Loucy (cell line): ENCODE measurements at regions not wholly inside any gene's neighbourhood (a gene's known extent, or its start where the extent isn't known, plus 50 kb on each side); places are given as distances from the start of the nearest gene placed in this dataset.

ENCODE experiments used
- H2AFZ ChIP-seq: fragments of 200-600 bp; sonication (generic); 2 replicates; pipeline ENCODE4 v1.6.0; 2016; ENCODE audit warnings: antibody characterized with exemption, mild to moderate bottlenecking, low read length, moderate library complexity
- H3F3A ChIP-seq: fragments of 200-600 bp; 2 replicates; pipeline ENCODE4 v1.6.0; 2016; ENCODE audit warnings: antibody characterized with exemption, low read depth, mild to moderate bottlenecking
- H3K27me3 ChIP-seq: fragments of 200-600 bp; sonication (generic); 2 replicates; pipeline ENCODE4 v1.6.1; 2014; ENCODE audit warnings: low read length, mild to moderate bottlenecking; ENCODE audit not compliant: insufficient read depth, poor library complexity, severe bottlenecking
- H3K36me3 ChIP-seq: fragments of 200-600 bp; sonication (generic); 2 replicates; pipeline ENCODE4 v1.6.1; 2016; ENCODE audit warnings: low read length; ENCODE audit not compliant: insufficient read depth
- H3K4me1 ChIP-seq: fragments of 200-600 bp; sonication (generic); 2 replicates; pipeline ENCODE4 v1.5.1; 2014; ENCODE audit warnings: low read length, mild to moderate bottlenecking; ENCODE audit not compliant: insufficient read depth, poor library complexity, severe bottlenecking
- H3K4me2 ChIP-seq: fragments of 200-600 bp; sonication (generic); 2 replicates; pipeline ENCODE4 v1.6.0; 2014; ENCODE audit warnings: antibody characterized with exemption, low read length, low read depth, mild to moderate bottlenecking; ENCODE audit not compliant: poor library complexity, severe bottlenecking
- H3K4me3 ChIP-seq: fragments of 200-600 bp; sonication (generic); 2 replicates; pipeline ENCODE4 v1.5.1; 2014; ENCODE audit warnings: low read length, mild to moderate bottlenecking, mixed read lengths; ENCODE audit not compliant: poor library complexity, severe bottlenecking
- H3K79me2 ChIP-seq: fragments of 200-600 bp; sonication (generic); 2 replicates; pipeline ENCODE4 v1.6.1; 2014; ENCODE audit warnings: low read length; ENCODE audit not compliant: insufficient read depth
- H3K9ac ChIP-seq: fragments of 200-600 bp; sonication (generic); 2 replicates; pipeline ENCODE4 v1.6.0; 2014; ENCODE audit warnings: mild to moderate bottlenecking, low read depth, low read length, moderate library complexity; ENCODE audit not compliant: poor library complexity, severe bottlenecking
- H3K9me2 ChIP-seq: fragments of 200-600 bp; sonication (generic); replicated peaks from 2 replicates; pipeline ENCODE4 v1.6.1; 2016; ENCODE audit warnings: low read depth, low read length, mixed read lengths
- H3K9me3 ChIP-seq: fragments of 200-600 bp; sonication (generic); 2 replicates; pipeline ENCODE4 v1.6.1; 2014; ENCODE audit warnings: mild to moderate bottlenecking, antibody characterized with exemption, low read length, low read depth; ENCODE audit not compliant: insufficient read depth
- H4K20me1 ChIP-seq: fragments of 200-600 bp; sonication (generic); 2 replicates; pipeline ENCODE4 v1.6.0; 2014; ENCODE audit warnings: antibody characterized with exemption, low read length, mild to moderate bottlenecking; ENCODE audit not compliant: insufficient read depth, poor library complexity, severe bottlenecking
- EZH2phosphoT487 ChIP-seq: fragments of 200-600 bp; IDR thresholded peaks from 2 replicates; pipeline ENCODE4 v1.6.1; 2018; ENCODE audit warnings: antibody characterized with exemption, mild to moderate bottlenecking, moderate library complexity, borderline replicate concordance
- TF ChIP-seq, protein P1 (sequence below): fragments of 200-600 bp; sonication (generic); conservative IDR thresholded peaks from 2 replicates; pipeline ENCODE4 v1.5.1; 2014; ENCODE audit warnings: mild to moderate bottlenecking, antibody characterized with exemption, low read length

DNA sequence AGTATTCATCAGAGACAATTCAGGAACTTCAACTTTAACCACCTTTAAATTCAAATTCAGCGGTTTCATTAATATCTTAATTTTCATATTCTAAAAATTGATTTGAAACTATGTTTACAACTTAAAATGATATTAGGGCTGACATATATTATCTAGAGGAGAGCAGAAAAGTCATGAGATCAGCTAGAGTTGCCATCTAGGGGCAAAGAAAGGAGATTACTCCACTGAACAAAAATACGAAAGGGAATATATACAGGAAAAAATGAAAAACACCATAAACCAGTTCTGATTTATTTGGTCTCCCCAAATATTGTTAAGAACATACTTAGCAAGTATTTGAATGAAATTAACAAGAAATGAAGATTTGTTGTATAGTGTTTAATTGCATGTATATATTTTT lies 946.3 kb downstream of the DTWD2 start:
- Histone ChIP-seq H2AFZ (no peak overlapping the region), H3K9me2 (no peaks in the 10 kb centered on the region), H3K4me2 (no peak overlapping the region), H3K4me3 (no peak overlapping the region), H3K36me3 (no peaks in the 10 kb centered on the region), H3F3A (no peaks in the 10 kb centered on the region), H4K20me1 (no peaks in the 10 kb centered on the region), H3K79me2 (no peaks in the 10 kb centered on the region), H3K9ac (no peak overlapping the region), H3K9me3 (no peaks in the 10 kb centered on the region), H3K27me3 (no peaks in the 10 kb centered on the region), H3K4me1 (no peaks in the 10 kb centered on the region)
- TF ChIP-seq, protein P1, sequence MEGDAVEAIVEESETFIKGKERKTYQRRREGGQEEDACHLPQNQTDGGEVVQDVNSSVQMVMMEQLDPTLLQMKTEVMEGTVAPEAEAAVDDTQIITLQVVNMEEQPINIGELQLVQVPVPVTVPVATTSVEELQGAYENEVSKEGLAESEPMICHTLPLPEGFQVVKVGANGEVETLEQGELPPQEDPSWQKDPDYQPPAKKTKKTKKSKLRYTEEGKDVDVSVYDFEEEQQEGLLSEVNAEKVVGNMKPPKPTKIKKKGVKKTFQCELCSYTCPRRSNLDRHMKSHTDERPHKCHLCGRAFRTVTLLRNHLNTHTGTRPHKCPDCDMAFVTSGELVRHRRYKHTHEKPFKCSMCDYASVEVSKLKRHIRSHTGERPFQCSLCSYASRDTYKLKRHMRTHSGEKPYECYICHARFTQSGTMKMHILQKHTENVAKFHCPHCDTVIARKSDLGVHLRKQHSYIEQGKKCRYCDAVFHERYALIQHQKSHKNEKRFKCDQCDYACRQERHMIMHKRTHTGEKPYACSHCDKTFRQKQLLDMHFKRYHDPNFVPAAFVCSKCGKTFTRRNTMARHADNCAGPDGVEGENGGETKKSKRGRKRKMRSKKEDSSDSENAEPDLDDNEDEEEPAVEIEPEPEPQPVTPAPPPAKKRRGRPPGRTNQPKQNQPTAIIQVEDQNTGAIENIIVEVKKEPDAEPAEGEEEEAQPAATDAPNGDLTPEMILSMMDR, result peak; percentile 42; the same call in 1 of the 2 replicates
- TF ChIP-seq EZH2phosphoT487, result no peak

DNA sequence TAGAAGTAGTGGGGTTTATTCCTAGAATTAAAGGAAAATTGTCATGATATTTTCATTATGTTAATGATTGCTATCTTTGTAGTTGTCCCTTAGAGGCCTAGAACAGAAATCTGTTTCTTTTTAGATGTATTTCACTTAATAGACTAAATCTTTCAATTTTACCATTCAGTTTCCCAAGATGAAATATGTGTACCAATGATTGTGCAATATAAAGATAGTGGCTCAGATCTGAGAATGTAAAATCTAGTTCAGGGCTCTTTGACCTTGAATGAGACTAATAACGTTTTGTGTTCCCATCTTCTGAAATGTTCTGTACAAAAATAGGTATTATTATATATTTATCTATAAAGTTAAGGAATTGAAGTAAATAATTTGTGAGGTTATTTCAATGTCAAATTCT lies 947.9 kb downstream of the DTWD2 start:
- Histone ChIP-seq H3K79me2 (no peaks in the 10 kb centered on the region), H3K9me2 (no peaks in the 10 kb centered on the region), H3K4me3 (no peak overlapping the region), H3K27me3 (no peaks in the 10 kb centered on the region), H4K20me1 (no peaks in the 10 kb centered on the region), H3K4me1 (no peaks in the 10 kb centered on the region), H3K36me3 (no peaks in the 10 kb centered on the region), H3K9ac (no peak overlapping the region), H2AFZ (no peak overlapping the region), H3F3A (no peaks in the 10 kb centered on the region), H3K9me3 (no peaks in the 10 kb centered on the region), H3K4me2 (no peak overlapping the region)
- TF ChIP-seq, protein P1, result no peak
- TF ChIP-seq EZH2phosphoT487, result no peak

DNA sequence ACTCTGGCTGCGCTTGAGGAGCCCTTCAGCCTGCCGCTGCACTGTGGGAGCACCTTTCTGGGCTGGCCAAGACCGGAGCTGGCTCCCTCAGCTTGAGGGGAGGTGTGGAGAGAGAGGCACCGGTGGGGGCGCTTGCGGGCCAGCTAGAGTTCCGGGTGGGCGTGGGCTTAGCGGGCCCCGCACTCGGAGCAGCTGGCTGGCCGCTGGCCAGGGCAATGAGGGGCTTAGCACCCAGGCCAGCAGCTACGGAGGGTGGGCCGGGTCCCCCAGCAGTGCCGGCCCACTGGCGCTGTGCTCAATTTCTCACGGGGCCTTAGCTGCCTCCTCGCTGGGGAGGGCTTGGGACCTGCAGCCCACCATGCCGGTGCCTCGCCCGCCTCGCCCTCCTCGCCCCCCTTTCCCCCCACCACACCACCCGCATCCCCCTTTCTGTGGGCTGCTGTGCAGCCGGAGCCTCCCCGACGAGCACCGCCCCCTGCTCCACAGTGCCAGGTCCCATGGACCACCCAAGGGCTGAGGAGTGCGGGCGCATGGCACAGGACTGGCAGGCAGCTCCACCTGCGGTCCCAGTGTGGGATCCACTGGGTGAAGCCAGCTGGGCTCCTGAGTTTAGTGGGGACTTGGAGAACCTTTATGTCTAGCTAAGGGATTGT lies 954.5 kb downstream of the DTWD2 start:
- Histone ChIP-seq H3K27me3 (no peaks in the 10 kb centered on the region), H3K9me2 (no peaks in the 10 kb centered on the region), H3K79me2 (no peaks in the 10 kb centered on the region), H3K4me3 (no peak overlapping the region), H4K20me1 (no peaks in the 10 kb centered on the region), H3K4me2 (no peak overlapping the region), H3F3A (no peaks in the 10 kb centered on the region), H3K9me3 (no peaks in the 10 kb centered on the region), H3K9ac (no peak overlapping the region), H3K4me1 (no peaks in the 10 kb centered on the region), H2AFZ (no peak overlapping the region), H3K36me3 (no peaks in the 10 kb centered on the region)
- no peak for TF ChIP-seq EZH2phosphoT487
- TF ChIP-seq, protein P1, result no peak
